Esophagus (tissue), 2 donors: ENCODE measurements at regions not wholly inside any gene's neighbourhood (a gene's known extent, or its start where the extent isn't known, plus 50 kb on each side); places are given as distances from the start of the nearest gene placed in this dataset.

Experiments
- H3K27ac ChIP-seq, 2 donors: one replicate each; pipeline ENCODE4 v1.5.1; 2013; ENCODE audit warnings: low read depth in 2 of 2, mild to moderate bottlenecking in 2 of 2, inconsistent platforms in 1 of 2, low read length in 1 of 2, moderate library complexity in 1 of 2
- H3K27me3 ChIP-seq, 2 donors: one replicate each; pipeline ENCODE4 v1.6.1; 2013; ENCODE audit warnings: low read length in 2 of 2, control low read depth in 1 of 2, mild to moderate bottlenecking in 1 of 2; ENCODE audit not compliant: insufficient read depth in 2 of 2, control insufficient read depth in 1 of 2
- H3K36me3 ChIP-seq, 2 donors: one replicate each; pipeline ENCODE4 v1.6.1; 2013; ENCODE audit warnings: low read length in 1 of 2; ENCODE audit not compliant: control insufficient read depth in 2 of 2, insufficient read depth in 2 of 2
- H3K4me1 ChIP-seq, 2 donors: one replicate each; pipeline ENCODE4 v1.6.1; 2013; ENCODE audit warnings: low read length in 1 of 2; ENCODE audit not compliant: control insufficient read depth in 2 of 2, insufficient read depth in 2 of 2
- H3K4me3 ChIP-seq, 2 donors: one replicate each; pipeline ENCODE4 v1.5.1; 2013; ENCODE audit warnings: low read length in 2 of 2, mild to moderate bottlenecking in 2 of 2, low read depth in 1 of 2, moderate library complexity in 1 of 2
- H3K9me3 ChIP-seq, 2 donors: one replicate each; pipeline ENCODE4 v1.6.1; 2013; ENCODE audit warnings: mild to moderate bottlenecking in 2 of 2, low read depth in 1 of 2, low read length in 1 of 2, moderate library complexity in 1 of 2; ENCODE audit not compliant: control insufficient read depth in 2 of 2, insufficient read depth in 1 of 2
- WGBS, 2 donors: extraction: QIAGEN DNeasy Blood & Tissue Kit; methylation state at CpG; one replicate each; pipeline ENCODE4 v1.1.7; 2013; 5-methylcytosine and 5-hydroxymethylcytosine counted together
- donor health status: healthy with polysubstance abuse.
- donor health status: Bipolar disorder and iron deficiency.

DNA sequence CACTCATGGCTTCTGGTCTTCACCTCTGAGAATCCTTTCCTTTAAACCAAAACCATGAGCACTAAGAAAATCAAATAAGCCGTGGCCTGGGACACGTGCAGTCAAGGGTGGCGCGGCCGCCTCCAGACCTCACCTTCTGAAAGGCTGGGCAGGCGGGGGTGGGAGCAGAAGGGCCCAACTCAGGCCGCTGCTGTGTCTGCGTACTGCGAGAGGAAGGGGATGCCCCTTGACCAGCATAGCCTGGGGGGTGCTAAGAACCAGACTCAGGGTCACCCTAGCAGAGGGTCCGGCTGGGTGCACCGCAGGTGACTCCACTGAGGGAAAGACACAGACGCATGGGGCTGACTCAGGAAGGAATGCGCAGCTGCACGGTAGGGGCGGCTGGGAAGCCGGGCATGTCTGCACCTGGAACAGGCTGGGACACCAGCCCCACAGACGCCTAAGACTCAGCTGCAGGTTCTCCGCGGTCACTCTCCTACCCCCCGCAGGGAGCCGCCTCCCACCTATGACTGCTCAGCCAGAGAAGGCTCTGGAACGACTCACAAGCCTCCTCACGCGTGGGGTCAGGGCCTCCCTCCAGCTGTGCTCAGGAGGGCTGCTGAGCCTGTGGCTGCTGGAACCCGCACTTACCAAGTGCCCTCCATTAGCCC, 432.4 kb upstream of the MYT1L start:
- H3K36me3 ChIP-seq = no peaks in the 10 kb centered on the region
- WGBS, 2 donors = 49 to 66% methylated on average over 24 to 25 of the region's 25 CpGs
- H3K4me1 ChIP-seq = peaks cover 0 to 12% of the 10 kb centered on the region in 2 donors
- no peak overlapping the region for H3K27ac ChIP-seq
- H3K9me3 ChIP-seq = peaks cover 0 to 6% of the 10 kb centered on the region in 2 donors
- H3K27me3 ChIP-seq = no peaks in the 10 kb centered on the region
- no peak overlapping the region for H3K4me3 ChIP-seq

DNA sequence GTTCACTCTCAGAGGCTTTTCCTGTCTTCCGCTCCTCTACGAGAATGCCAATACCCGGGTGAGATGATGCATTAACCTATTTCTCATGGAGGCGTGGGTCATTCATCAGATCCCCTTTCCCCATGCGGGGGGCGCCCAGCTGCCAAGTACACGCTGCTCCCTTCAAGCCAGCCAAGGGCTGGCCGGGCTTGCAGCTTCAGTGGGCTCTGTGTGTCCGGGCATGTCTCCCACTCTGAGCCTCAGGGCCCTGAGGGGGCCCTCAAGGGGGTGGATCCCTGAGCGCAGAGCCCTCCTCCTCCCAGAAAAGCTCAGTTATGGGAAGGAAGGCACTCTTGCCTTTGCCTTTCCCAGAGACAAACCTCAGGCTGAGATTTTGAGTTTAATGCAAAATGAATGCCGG, 431.8 kb upstream of the MYT1L start:
- Histone ChIP-seq H3K27ac (no peak overlapping the region), H3K36me3 (no peaks in the 10 kb centered on the region), H3K9me3 (peaks cover 0 to 6% of the 10 kb centered on the region in 2 donors), H3K4me1 (peaks cover 0 to 12% of the 10 kb centered on the region in 2 donors), H3K4me3 (no peak overlapping the region), H3K27me3 (no peaks in the 10 kb centered on the region)
- WGBS, 2 donors = 36 to 53% methylated on average over 11 of the region's 11 CpGs

DNA sequence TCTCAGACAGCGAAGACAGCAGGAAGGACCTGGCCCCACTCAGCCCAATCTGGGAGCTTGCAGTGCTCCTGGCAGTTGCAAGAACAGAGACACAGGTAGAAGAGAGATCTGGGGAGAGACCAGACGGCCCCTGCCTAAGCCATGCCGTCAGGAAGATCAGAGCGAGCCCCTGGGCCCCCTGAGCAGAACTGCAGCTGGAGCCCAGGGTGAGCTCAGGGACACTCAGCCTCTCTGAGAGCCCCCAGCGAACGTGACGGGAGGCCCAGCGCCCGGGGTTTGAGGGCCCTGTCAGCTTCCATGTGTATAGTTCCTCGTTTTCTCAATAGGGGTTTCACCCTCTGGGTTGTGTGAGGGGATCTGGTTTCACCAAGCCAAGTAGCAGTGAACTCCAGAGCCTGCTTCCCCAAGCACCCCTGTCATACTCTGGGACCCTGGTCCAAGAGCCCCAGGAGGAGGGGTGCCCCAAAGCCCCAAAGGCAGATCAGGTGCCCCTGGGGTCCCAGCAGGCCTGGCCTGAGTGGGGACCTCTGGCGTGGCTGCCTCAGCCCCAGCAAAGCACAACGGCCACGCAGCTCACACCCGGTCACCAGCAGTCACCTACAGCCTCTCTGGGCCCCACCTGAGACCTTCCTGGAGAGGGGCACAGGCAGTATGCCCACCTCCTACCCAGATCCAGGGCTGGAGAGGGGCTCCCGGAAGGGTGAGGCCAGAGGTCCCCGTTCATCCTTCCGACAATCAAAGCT, 431.3 kb upstream of the MYT1L start:
- no peaks in the 10 kb centered on the region for H3K36me3 ChIP-seq
- H3K27ac ChIP-seq = no peak overlapping the region
- H3K27me3 ChIP-seq = no peaks in the 10 kb centered on the region
- peaks cover 0 to 6% of the 10 kb centered on the region in 2 donors for H3K9me3 ChIP-seq
- H3K4me3 ChIP-seq = no peak overlapping the region
- 78 to 79% methylated on average over 17 of the region's 17 CpGs for WGBS, 2 donors
- H3K4me1 ChIP-seq = peaks cover 0 to 12% of the 10 kb centered on the region in 2 donors

DNA sequence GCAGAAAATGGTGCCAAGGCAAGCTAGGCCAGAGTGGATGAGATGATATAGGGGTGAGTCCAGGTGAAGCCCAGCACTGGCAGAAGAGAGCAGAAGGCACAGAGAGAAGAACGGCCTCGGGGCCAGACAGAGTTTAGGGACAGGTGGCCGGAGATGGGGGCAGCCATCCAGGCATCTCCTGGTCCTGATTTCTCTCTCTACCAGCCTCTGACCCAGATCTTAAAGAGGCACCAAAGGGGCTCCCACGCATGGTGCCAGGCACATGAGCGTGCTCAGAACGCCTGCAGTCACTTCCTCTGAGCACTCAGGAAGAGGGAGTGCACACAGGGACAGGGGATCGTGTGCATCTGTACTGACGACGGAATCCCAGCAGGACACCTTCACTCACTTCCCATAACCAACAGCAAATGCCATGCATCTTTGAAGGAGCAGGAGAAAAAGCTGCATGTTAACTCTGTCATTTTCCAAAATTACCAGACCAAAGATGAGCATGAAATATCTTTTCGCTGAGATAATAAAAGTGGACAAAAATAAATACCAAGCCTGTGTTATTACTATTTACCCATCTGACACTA, 427.8 kb upstream of the MYT1L start:
- no peaks in the 10 kb centered on the region for H3K36me3 ChIP-seq
- WGBS, 2 donors = 78 to 84% methylated on average over 10 of the region's 10 CpGs

DNA sequence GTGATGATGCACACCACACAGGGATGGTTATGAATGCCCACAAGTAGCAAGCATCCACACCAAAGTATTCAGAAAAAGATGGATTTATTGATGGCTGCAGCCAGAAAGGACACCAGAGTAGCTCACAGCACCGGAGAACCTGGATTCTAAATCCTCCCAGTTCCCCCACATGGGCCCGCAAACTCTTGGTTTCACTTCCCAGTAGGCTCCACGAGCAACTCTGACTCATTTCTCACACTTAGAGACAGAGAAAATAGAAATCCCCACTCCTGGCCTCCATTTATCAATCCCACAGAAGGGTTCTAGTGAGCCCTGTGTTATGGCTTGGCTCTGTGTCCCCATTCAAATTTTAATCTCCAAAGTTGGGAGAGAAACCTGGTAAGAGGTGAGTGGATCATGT, 426.7 kb upstream of the MYT1L start:
- no peaks in the 10 kb centered on the region for H3K36me3 ChIP-seq
- H3K27me3 ChIP-seq = no peaks in the 10 kb centered on the region
- no peaks in the 10 kb centered on the region for H3K4me1 ChIP-seq
- 64 to 76% methylated on average over 3 of the region's 3 CpGs for WGBS, 2 donors
- H3K9me3 ChIP-seq = peaks cover 0 to 6% of the 10 kb centered on the region in 2 donors
- H3K27ac ChIP-seq = no peak overlapping the region
- no peak overlapping the region for H3K4me3 ChIP-seq

More for the DNA sequence above, 427.8 kb upstream of the MYT1L start:
- Histone ChIP-seq H3K27ac (no peak overlapping the region), H3K4me3 (no peak overlapping the region), H3K27me3 (no peaks in the 10 kb centered on the region), H3K9me3 (peaks cover 0 to 6% of the 10 kb centered on the region in 2 donors), H3K4me1 (peaks cover 0 to 5% of the 10 kb centered on the region in 2 donors)

DNA sequence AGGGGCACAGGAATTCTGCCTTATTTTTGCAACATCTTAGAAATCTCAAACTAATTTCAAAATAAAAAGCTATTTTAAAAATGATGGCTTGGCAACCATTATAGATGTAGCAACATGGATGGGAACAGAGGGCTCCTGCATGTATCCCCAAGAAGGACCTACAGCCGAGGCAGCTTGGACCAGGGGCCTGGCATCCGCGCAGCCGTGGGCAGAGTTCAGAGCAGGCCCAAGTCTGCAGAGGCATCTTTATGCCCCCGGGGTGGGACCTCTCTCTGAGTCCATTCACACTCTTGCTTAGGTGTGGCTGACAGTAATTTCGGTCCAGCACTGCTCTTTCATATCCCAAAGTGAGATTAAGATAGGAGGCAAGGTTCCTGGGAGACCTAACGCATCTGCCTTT, 425.8 kb upstream of the MYT1L start:
- Histone ChIP-seq H3K36me3 (no peaks in the 10 kb centered on the region), H3K27me3 (no peaks in the 10 kb centered on the region), H3K27ac (no peak overlapping the region), H3K4me3 (no peak overlapping the region), H3K4me1 (no peaks in the 10 kb centered on the region), H3K9me3 (peaks cover 0 to 6% of the 10 kb centered on the region in 2 donors)
- WGBS, 2 donors = 84 to 89% methylated on average over 7 of the region's 7 CpGs

DNA sequence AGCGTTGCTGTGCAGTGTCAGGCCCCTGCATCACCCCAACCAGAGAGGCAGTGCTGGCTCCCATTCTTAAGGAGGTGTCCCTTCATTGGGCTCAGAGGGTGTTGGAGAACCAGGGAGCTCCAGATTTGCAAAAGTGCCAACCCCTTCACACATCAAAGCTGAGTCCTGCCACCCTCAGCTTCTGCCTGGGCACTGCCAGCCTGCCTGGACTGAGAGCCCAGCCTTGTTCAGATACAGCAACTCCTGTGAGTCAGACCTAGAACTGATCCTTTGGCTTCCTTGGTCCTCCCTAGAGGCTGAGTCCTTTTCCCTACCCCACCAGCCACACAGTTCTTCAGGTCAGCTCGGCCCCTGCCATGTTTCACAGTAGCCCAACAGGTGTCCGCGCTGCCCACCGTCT, 424.9 kb upstream of the MYT1L start:
- no peaks in the 10 kb centered on the region for H3K4me1 ChIP-seq
- no peaks in the 10 kb centered on the region for H3K27me3 ChIP-seq
- no peak overlapping the region for H3K27ac ChIP-seq
- H3K36me3 ChIP-seq = no peaks in the 10 kb centered on the region
- peaks cover 0 to 2% of the 10 kb centered on the region in 2 donors for H3K9me3 ChIP-seq
- 90 to 91% methylated on average over 5 of the region's 5 CpGs for WGBS, 2 donors
- H3K4me3 ChIP-seq = no peak overlapping the region

DNA sequence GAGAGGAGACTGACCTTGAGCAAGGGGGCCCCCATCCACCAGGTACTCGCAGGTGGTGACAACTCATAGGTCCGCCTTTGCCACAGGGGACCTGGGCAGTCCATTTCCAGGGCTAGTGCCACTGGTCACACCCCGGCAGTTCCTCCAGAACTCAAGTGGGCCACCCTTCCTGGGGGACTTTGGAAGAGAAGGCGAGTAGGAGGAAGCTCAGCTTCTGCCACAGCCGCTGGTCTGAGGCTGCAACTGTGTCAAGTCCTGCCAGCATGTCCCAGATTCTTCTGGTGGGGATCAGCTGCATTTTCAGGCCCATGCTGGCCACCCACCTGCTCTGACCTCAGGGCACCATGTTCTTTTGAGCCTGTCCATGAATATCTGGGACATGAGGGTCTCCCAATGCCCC, 423.9 kb upstream of the MYT1L start:
- 85 to 87% methylated on average over 5 of the region's 5 CpGs for WGBS, 2 donors
- Histone ChIP-seq H3K4me1 (no peaks in the 10 kb centered on the region), H3K27me3 (no peaks in the 10 kb centered on the region), H3K36me3 (no peaks in the 10 kb centered on the region), H3K4me3 (no peak overlapping the region), H3K27ac (no peak overlapping the region), H3K9me3 (peaks cover 0 to 3% of the 10 kb centered on the region in 2 donors)

DNA sequence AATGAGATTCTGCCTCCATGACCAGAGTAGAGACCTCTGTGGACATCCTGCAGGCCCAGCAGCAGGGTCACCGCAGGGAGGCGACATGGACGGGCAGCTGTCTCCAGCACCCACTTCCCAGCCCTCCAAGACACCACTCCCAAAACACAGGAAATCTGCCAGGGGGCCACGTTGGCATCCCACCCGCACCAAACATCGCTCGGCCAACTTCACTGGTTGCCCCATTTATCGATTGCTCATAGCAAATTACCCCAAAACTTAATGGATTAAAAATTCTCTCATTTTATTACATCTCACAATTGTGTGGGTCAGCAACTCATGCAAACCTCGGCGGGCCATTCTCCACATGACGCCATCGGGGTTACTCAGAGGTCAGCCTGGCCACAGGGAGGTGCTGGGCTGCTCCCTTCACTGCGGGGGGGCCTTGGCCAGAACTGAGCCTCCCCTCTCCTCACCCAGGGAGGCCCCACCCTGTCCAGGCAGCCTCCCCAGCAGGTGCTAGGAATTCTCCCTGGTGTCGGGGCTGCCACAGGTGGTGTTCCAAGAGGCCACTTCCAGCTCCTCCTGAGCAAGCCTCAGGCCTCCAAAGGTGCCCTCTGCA, 420.7 kb upstream of the MYT1L start:
- H3K36me3 ChIP-seq = no peaks in the 10 kb centered on the region
- 85 to 93% methylated on average over 14 of the region's 14 CpGs for WGBS, 2 donors
- H3K4me1 ChIP-seq = peaks cover 5 to 10% of the 10 kb centered on the region in 2 donors
- H3K27ac ChIP-seq = no peak overlapping the region
- H3K27me3 ChIP-seq = no peaks in the 10 kb centered on the region
- no peak overlapping the region for H3K4me3 ChIP-seq
- peaks cover 0 to 3% of the 10 kb centered on the region in 2 donors for H3K9me3 ChIP-seq
